Parathyroid adenoma (tissue), 2 donors: ENCODE measurements at regions not wholly inside any gene's neighbourhood (a gene's known extent, or its start where the extent isn't known, plus 50 kb on each side); places are given as distances from the start of the nearest gene placed in this dataset.

Source experiments
- H2AFZ ChIP-seq: fragments of 300-600 bp; sonication (generic); one replicate; pipeline ENCODE4 v1.7.0; 2017; ENCODE audit warnings: antibody characterized with exemption, mild to moderate bottlenecking
- H3K27ac ChIP-seq: fragments of 300-600 bp; sonication (generic); one replicate; pipeline ENCODE4 v1.7.0; 2017
- H3K27me3 ChIP-seq: fragments of 300-600 bp; sonication (generic); one replicate; pipeline ENCODE4 v1.7.0; 2017; ENCODE audit warnings: low read length; ENCODE audit not compliant: control insufficient read depth, insufficient read depth
- H3K36me3 ChIP-seq: fragments of 300-600 bp; sonication (generic); one replicate; pipeline ENCODE4 v1.7.0; 2017; ENCODE audit warnings: low read length; ENCODE audit not compliant: control insufficient read depth, insufficient read depth
- H3K4me1 ChIP-seq: fragments of 300-600 bp; sonication (generic); one replicate; pipeline ENCODE4 v1.7.0; 2017; ENCODE audit warnings: control low read depth
- H3K4me2 ChIP-seq: fragments of 300-600 bp; sonication (generic); one replicate; pipeline ENCODE4 v1.7.0; 2017; ENCODE audit warnings: low read length
- H3K4me3 ChIP-seq: fragments of 300-600 bp; sonication (generic); one replicate; pipeline ENCODE4 v1.7.0; 2017; ENCODE audit warnings: low read depth, low read length
- H3K79me2 ChIP-seq: fragments of 300-600 bp; sonication (generic); one replicate; pipeline ENCODE4 v1.7.0; 2017; ENCODE audit warnings: control low read depth
- H3K9ac ChIP-seq: fragments of 300-600 bp; sonication (generic); one replicate; pipeline ENCODE4 v1.7.0; 2017; ENCODE audit warnings: mild to moderate bottlenecking
- H3K9me3 ChIP-seq: fragments of 300-600 bp; sonication (generic); one replicate; pipeline ENCODE4 v1.7.0; 2017; ENCODE audit warnings: low read length; ENCODE audit not compliant: control insufficient read depth
- TF ChIP-seq, protein P1 (sequence below): fragments of 300-600 bp; sonication (generic); IDR thresholded peaks from one replicate; pipeline ENCODE4 v1.7.0; 2017; ENCODE audit warnings: antibody characterized with exemption, mild to moderate bottlenecking
- donor health status: primary hyperparathyroidism.

DNA sequence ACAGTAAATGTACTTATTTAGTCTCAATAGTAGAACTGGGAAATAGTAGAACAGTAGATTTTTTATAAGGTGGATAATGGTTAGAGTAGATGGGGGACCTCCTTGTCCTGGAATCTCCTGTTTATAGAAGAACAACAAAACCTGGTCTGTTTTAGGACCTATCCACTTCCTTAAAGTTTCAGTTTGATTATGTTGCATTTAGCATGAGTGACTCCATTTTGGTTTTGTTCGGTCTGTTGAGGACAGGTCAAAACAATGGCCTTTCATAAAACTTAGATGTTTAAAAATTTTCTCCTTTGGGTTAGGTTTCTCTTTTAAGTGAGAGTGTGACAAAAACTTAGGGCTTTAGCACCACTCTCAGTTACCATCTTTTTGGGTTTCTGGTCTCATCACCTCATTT, 308.9 kb downstream of the BTG1 start:
- H3K27me3 ChIP-seq = no peaks in the 10 kb centered on the region
- TF ChIP-seq, protein P1, sequence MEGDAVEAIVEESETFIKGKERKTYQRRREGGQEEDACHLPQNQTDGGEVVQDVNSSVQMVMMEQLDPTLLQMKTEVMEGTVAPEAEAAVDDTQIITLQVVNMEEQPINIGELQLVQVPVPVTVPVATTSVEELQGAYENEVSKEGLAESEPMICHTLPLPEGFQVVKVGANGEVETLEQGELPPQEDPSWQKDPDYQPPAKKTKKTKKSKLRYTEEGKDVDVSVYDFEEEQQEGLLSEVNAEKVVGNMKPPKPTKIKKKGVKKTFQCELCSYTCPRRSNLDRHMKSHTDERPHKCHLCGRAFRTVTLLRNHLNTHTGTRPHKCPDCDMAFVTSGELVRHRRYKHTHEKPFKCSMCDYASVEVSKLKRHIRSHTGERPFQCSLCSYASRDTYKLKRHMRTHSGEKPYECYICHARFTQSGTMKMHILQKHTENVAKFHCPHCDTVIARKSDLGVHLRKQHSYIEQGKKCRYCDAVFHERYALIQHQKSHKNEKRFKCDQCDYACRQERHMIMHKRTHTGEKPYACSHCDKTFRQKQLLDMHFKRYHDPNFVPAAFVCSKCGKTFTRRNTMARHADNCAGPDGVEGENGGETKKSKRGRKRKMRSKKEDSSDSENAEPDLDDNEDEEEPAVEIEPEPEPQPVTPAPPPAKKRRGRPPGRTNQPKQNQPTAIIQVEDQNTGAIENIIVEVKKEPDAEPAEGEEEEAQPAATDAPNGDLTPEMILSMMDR = no peak
- no peaks in the 10 kb centered on the region for H3K36me3 ChIP-seq
- no peak overlapping the region for H3K4me3 ChIP-seq
- H3K79me2 ChIP-seq = no peaks in the 10 kb centered on the region
- no peak overlapping the region for H3K9ac ChIP-seq
- no peak overlapping the region for H2AFZ ChIP-seq
- no peaks in the 10 kb centered on the region for H3K4me1 ChIP-seq
- no peak overlapping the region for H3K27ac ChIP-seq
- peaks cover 6% of the 10 kb centered on the region for H3K9me3 ChIP-seq
- H3K4me2 ChIP-seq = no peak overlapping the region

DNA sequence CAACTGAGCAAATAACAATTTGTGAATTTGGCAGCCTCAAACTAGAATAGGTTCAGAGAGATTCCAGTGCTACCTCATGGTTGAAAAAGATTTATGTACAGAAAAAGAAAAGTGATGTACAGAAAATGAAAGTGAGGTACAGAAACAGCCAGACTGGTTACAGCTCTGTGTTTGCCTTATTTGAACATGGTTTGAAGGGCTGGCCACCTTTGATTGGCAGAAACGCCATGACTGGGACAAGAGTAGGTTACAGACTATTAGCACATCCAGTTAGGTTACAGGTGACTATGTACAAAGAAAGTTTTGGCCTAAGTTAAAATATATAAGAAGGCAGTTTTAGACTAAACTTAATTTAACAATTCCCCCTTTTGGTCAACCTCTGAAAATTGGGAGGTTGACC, 309.4 kb downstream of the BTG1 start:
- no peak overlapping the region for H3K27ac ChIP-seq
- H3K4me2 ChIP-seq = no peak overlapping the region
- no peak overlapping the region for H3K4me3 ChIP-seq
- H3K9ac ChIP-seq = no peak overlapping the region
- no peaks in the 10 kb centered on the region for H3K36me3 ChIP-seq
- no peaks in the 10 kb centered on the region for H3K79me2 ChIP-seq
- H2AFZ ChIP-seq = no peak overlapping the region
- peaks cover 6% of the 10 kb centered on the region for H3K9me3 ChIP-seq
- H3K27me3 ChIP-seq = no peaks in the 10 kb centered on the region
- H3K4me1 ChIP-seq = no peaks in the 10 kb centered on the region
- TF ChIP-seq, protein P1 = no peak

DNA sequence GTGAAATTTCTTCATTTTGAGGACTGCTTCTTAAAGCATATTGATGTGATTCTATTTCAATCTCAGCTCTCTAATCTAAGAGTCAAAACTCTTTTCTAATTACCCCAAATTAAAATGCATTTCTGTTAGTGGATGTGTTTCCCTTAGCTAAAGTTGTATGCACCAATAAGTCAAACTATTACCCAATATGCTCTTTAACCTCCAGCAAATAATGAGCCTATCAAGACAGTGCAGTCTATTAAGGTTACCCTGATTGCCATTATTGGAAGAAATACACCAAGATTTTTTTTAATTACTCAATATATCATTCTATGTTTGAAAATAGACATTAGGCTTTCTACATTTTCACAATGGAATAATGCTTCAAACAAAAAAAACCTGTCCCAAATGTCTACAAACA, 310.0 kb downstream of the BTG1 start:
- TF ChIP-seq, protein P1 = no peak
- Histone ChIP-seq H3K9me3 (no peaks in the 10 kb centered on the region), H3K27me3 (no peaks in the 10 kb centered on the region), H3K4me2 (no peak overlapping the region), H3K4me1 (no peaks in the 10 kb centered on the region), H3K4me3 (no peak overlapping the region), H3K9ac (no peak overlapping the region), H3K27ac (no peak overlapping the region), H3K36me3 (no peaks in the 10 kb centered on the region), H2AFZ (no peak overlapping the region), H3K79me2 (no peaks in the 10 kb centered on the region)

DNA sequence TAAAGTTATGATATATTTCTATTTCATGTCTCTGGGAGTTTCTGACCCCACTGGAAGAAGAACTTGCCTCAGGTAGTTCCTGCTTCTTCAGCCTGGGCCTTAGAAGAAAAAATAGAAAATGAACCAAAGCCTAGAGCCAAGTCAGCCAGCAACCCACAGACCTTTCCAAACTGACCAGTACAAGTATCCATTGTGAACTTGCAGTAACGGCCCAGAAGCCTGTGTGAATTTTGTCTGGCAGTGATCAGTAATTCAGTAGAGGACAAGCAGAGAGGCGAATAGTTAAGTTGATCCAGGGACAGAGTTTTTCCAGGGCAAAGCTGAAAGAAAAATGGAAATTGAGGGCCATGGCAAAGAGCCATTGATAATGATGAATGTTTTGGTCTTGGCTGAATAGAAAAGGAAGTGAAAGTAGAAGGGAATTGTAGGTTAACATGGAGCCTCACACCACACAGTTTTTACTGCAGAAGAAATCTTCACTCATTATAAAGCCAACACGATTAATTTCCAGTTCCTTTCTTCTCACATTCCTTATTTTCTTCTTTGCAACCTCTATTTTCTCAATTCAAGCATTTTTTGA, 311.8 kb downstream of the BTG1 start:
- no peaks in the 10 kb centered on the region for H3K79me2 ChIP-seq
- no peak overlapping the region for H3K4me3 ChIP-seq
- no peaks in the 10 kb centered on the region for H3K27me3 ChIP-seq
- no peaks in the 10 kb centered on the region for H3K36me3 ChIP-seq
- no peak overlapping the region for H2AFZ ChIP-seq
- H3K9ac ChIP-seq = no peak overlapping the region
- no peaks in the 10 kb centered on the region for H3K4me1 ChIP-seq
- TF ChIP-seq, protein P1 = no peak
- no peaks in the 10 kb centered on the region for H3K9me3 ChIP-seq
- no peak overlapping the region for H3K4me2 ChIP-seq
- H3K27ac ChIP-seq = no peak overlapping the region

DNA sequence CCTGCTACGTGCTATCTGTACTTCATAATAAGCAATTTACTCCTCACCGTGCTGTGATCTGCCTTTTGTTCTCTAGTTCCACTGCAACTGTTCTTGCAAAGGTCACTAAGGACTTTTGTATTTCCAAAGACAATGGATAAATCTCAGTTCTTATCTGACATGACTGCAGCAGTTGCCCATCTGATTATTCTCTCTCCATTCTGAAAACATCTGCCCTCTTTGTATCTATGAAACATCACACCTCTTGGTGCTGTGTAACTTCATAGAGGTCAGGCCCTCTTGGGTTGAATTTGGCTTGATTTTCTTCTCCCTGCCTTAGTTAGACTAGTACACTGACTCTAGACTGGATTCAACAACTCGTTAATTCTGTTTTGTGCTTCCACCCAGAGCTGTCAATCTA, 319.6 kb downstream of the BTG1 start:
- H3K36me3 ChIP-seq = no peaks in the 10 kb centered on the region
- no peak overlapping the region for H3K4me3 ChIP-seq
- H3K4me2 ChIP-seq = no peak overlapping the region
- no peaks in the 10 kb centered on the region for H3K9me3 ChIP-seq
- no peaks in the 10 kb centered on the region for H3K27me3 ChIP-seq
- no peak overlapping the region for H3K9ac ChIP-seq
- peak overlapping the region; percentile 57 for H2AFZ ChIP-seq
- H3K27ac ChIP-seq = peak overlapping the region; percentile 46
- TF ChIP-seq, protein P1 = no peak
- H3K4me1 ChIP-seq = peaks cover 17% of the 10 kb centered on the region
- H3K79me2 ChIP-seq = no peaks in the 10 kb centered on the region
